Loucy (cell line): ENCODE measurements at regions not wholly inside any gene's neighbourhood (a gene's known extent, or its start where the extent isn't known, plus 50 kb on each side); places are given as distances from the start of the nearest gene placed in this dataset.

Experiments
- EZH2phosphoT487 ChIP-seq: fragments of 200-600 bp; IDR thresholded peaks from 2 replicates; pipeline ENCODE4 v1.6.1; 2018; ENCODE audit warnings: antibody characterized with exemption, mild to moderate bottlenecking, moderate library complexity, borderline replicate concordance
- TF ChIP-seq, protein P1 (sequence below): fragments of 200-600 bp; sonication (generic); conservative IDR thresholded peaks from 2 replicates; pipeline ENCODE4 v1.5.1; 2014; ENCODE audit warnings: mild to moderate bottlenecking, antibody characterized with exemption, low read length

GRCh38 chr22:22098457-22099193, 116.0 kb upstream of the TOP3B start:
- TF ChIP-seq, protein P1, sequence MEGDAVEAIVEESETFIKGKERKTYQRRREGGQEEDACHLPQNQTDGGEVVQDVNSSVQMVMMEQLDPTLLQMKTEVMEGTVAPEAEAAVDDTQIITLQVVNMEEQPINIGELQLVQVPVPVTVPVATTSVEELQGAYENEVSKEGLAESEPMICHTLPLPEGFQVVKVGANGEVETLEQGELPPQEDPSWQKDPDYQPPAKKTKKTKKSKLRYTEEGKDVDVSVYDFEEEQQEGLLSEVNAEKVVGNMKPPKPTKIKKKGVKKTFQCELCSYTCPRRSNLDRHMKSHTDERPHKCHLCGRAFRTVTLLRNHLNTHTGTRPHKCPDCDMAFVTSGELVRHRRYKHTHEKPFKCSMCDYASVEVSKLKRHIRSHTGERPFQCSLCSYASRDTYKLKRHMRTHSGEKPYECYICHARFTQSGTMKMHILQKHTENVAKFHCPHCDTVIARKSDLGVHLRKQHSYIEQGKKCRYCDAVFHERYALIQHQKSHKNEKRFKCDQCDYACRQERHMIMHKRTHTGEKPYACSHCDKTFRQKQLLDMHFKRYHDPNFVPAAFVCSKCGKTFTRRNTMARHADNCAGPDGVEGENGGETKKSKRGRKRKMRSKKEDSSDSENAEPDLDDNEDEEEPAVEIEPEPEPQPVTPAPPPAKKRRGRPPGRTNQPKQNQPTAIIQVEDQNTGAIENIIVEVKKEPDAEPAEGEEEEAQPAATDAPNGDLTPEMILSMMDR, result no peak
- TF ChIP-seq EZH2phosphoT487, result no peak
